Transverse colon (tissue), 4 donors: ENCODE measurements at regions not wholly inside any gene's neighbourhood (a gene's known extent, or its start where the extent isn't known, plus 50 kb on each side); places are given as distances from the start of the nearest gene placed in this dataset.

Source experiments
- POLR2AphosphoS5 ChIP-seq, 3 donors: sonication (generic); formaldehyde crosslinking; IDR thresholded peaks; one replicate each; pipeline ENCODE4 v1.6.1; 2016; ENCODE audit warnings: antibody characterized with exemption in 3 of 3
- TF ChIP-seq, protein P1 (sequence below), 5 experiments: fragments of 200-600 bp in 3 of 5; fragments of 450-650 bp in 2 of 5; sonication (generic) in 3 of 5; IDR thresholded peaks; 1 replicate in 2 of 5; 2 replicates in 3 of 5; pipeline ENCODE4 v1.5.1; 2016 to 2017; ENCODE audit warnings: antibody characterized with exemption in 5 of 5, inconsistent platforms in 3 of 5, mild to moderate bottlenecking in 2 of 5, moderate library complexity in 1 of 5

DNA sequence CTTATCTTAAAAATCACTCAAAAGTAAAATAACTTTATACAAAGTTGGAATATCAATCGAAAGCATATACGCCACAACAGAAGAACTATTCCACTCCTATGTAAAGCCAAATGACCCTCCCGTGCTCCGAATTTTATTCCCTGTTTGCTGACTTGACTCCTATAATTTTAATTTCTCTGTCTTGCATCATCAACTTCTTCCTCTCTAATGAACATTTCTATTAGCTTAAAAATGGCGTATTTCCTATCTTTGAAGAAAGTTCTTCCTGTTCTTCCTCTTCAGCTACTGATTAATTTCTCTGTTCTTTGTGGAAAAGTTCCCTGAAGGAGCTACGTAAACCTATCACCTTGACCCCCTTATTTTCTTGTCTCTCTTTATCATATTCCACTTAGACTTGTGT lies 389.3 kb downstream of the LMO7 start:
- TF ChIP-seq, protein P1, sequence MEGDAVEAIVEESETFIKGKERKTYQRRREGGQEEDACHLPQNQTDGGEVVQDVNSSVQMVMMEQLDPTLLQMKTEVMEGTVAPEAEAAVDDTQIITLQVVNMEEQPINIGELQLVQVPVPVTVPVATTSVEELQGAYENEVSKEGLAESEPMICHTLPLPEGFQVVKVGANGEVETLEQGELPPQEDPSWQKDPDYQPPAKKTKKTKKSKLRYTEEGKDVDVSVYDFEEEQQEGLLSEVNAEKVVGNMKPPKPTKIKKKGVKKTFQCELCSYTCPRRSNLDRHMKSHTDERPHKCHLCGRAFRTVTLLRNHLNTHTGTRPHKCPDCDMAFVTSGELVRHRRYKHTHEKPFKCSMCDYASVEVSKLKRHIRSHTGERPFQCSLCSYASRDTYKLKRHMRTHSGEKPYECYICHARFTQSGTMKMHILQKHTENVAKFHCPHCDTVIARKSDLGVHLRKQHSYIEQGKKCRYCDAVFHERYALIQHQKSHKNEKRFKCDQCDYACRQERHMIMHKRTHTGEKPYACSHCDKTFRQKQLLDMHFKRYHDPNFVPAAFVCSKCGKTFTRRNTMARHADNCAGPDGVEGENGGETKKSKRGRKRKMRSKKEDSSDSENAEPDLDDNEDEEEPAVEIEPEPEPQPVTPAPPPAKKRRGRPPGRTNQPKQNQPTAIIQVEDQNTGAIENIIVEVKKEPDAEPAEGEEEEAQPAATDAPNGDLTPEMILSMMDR (IDR thresholded peaks at IDR 0.05), result no peak
- TF ChIP-seq POLR2AphosphoS5 (IDR thresholded peaks at IDR 0.05), result no peak
